ENCODE measurements at regions not wholly inside any gene's neighbourhood (a gene's known extent, or its start where the extent isn't known, plus 50 kb on each side); places are given as distances from the start of the nearest gene placed in this dataset.

- TF ChIP-seq, protein P1, sequence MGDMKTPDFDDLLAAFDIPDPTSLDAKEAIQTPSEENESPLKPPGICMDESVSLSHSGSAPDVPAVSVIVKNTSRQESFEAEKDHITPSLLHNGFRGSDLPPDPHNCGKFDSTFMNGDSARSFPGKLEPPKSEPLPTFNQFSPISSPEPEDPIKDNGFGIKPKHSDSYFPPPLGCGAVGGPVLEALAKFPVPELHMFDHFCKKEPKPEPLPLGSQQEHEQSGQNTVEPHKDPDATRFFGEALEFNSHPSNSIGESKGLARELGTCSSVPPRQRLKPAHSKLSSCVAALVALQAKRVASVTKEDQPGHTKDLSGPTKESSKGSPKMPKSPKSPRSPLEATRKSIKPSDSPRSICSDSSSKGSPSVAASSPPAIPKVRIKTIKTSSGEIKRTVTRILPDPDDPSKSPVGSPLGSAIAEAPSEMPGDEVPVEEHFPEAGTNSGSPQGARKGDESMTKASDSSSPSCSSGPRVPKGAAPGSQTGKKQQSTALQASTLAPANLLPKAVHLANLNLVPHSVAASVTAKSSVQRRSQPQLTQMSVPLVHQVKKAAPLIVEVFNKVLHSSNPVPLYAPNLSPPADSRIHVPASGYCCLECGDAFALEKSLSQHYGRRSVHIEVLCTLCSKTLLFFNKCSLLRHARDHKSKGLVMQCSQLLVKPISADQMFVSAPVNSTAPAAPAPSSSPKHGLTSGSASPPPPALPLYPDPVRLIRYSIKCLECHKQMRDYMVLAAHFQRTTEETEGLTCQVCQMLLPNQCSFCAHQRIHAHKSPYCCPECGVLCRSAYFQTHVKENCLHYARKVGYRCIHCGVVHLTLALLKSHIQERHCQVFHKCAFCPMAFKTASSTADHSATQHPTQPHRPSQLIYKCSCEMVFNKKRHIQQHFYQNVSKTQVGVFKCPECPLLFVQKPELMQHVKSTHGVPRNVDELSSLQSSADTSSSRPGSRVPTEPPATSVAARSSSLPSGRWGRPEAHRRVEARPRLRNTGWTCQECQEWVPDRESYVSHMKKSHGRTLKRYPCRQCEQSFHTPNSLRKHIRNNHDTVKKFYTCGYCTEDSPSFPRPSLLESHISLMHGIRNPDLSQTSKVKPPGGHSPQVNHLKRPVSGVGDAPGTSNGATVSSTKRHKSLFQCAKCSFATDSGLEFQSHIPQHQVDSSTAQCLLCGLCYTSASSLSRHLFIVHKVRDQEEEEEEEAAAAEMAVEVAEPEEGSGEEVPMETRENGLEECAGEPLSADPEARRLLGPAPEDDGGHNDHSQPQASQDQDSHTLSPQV (IDR thresholded peaks at IDR 0.05), result no peak
- TF ChIP-seq, protein P2, sequence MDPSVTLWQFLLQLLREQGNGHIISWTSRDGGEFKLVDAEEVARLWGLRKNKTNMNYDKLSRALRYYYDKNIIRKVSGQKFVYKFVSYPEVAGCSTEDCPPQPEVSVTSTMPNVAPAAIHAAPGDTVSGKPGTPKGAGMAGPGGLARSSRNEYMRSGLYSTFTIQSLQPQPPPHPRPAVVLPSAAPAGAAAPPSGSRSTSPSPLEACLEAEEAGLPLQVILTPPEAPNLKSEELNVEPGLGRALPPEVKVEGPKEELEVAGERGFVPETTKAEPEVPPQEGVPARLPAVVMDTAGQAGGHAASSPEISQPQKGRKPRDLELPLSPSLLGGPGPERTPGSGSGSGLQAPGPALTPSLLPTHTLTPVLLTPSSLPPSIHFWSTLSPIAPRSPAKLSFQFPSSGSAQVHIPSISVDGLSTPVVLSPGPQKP (CRISPR knock-in tag; IDR thresholded peaks at IDR 0.05), result no peak
- TF ChIP-seq ELF4 (CRISPR knock-in tag; IDR thresholded peaks at IDR 0.05), result no peak
- TF ChIP-seq IFI16 (CRISPR knock-in tag; IDR thresholded peaks at IDR 0.05), result no peak
- no peak for TF ChIP-seq NR3C1 (CRISPR knock-in tag; IDR thresholded peaks at IDR 0.05)
- no peak for TF ChIP-seq C11orf30 (IDR thresholded peaks at IDR 0.05; ENCODE audit: low read depth)
- TF ChIP-seq ZNF41 (CRISPR knock-in tag; conservative IDR thresholded peaks at IDR 0.05), result peak; percentile 55; the same call in 1 of the 2 replicates
- TF ChIP-seq CHCHD3 (CRISPR knock-in tag; IDR thresholded peaks at IDR 0.05), result no peak
- TF ChIP-seq KLF16 (IDR thresholded peaks at IDR 0.05), result no peak
- TF ChIP-seq, protein P3, sequence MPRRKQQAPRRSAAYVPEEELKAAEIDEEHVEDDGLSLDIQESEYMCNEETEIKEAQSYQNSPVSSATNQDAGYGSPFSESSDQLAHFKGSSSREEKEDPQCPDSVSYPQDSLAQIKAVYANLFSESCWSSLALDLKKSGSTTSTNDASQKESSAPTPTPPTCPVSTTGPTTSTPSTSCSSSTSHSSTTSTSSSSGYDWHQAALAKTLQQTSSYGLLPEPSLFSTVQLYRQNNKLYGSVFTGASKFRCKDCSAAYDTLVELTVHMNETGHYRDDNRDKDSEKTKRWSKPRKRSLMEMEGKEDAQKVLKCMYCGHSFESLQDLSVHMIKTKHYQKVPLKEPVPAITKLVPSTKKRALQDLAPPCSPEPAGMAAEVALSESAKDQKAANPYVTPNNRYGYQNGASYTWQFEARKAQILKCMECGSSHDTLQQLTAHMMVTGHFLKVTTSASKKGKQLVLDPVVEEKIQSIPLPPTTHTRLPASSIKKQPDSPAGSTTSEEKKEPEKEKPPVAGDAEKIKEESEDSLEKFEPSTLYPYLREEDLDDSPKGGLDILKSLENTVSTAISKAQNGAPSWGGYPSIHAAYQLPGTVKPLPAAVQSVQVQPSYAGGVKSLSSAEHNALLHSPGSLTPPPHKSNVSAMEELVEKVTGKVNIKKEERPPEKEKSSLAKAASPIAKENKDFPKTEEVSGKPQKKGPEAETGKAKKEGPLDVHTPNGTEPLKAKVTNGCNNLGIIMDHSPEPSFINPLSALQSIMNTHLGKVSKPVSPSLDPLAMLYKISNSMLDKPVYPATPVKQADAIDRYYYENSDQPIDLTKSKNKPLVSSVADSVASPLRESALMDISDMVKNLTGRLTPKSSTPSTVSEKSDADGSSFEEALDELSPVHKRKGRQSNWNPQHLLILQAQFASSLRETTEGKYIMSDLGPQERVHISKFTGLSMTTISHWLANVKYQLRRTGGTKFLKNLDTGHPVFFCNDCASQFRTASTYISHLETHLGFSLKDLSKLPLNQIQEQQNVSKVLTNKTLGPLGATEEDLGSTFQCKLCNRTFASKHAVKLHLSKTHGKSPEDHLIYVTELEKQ (CRISPR knock-in tag; IDR thresholded peaks at IDR 0.05), result no peak
- TF ChIP-seq TCFL5 (CRISPR knock-in tag; conservative IDR thresholded peaks at IDR 0.05), result no peak
- TF ChIP-seq, protein P4, sequence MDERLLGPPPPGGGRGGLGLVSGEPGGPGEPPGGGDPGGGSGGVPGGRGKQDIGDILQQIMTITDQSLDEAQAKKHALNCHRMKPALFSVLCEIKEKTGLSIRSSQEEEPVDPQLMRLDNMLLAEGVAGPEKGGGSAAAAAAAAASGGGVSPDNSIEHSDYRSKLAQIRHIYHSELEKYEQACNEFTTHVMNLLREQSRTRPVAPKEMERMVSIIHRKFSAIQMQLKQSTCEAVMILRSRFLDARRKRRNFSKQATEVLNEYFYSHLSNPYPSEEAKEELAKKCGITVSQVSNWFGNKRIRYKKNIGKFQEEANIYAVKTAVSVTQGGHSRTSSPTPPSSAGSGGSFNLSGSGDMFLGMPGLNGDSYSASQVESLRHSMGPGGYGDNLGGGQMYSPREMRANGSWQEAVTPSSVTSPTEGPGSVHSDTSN (CRISPR knock-in tag; IDR thresholded peaks at IDR 0.05; ENCODE audit: low read depth), result no peak
- TF ChIP-seq, protein P4 (tag; conservative IDR thresholded peaks at IDR 0.05; ENCODE audit: low read depth), result no peak
- peak; percentile 45; the same call in 1 of the 2 replicates for TF ChIP-seq ZNF197 (CRISPR knock-in tag; IDR thresholded peaks at IDR 0.05; ENCODE audit: low read depth)
- no peak for TF ChIP-seq SIX5 (IDR thresholded peaks at IDR 0.05; ENCODE audit: borderline replicate concordance in 1 of 2, insufficient read depth in 1 of 2, low read depth in 1 of 2, low read length in 2 of 2)
- no peak for TF ChIP-seq ZC3H8 (IDR thresholded peaks at IDR 0.05)
- TF ChIP-seq NCOR1 (IDR thresholded peaks at IDR 0.05), result no peak
- TF ChIP-seq POLR2H (tag; IDR thresholded peaks at IDR 0.05; ENCODE audit: low read depth), result no peak
- TF ChIP-seq ZNF3 (CRISPR knock-in tag; IDR thresholded peaks at IDR 0.05), result no peak
Measured at GRCh38 chr14:95620659-95621059, 65.6 kb upstream of the TCL1B start (continued).

Data from K562 (cell line).